Cardiac muscle cell (in vitro differentiated cells and primary cell): ENCODE measurements at regions not wholly inside any gene's neighbourhood (a gene's known extent, or its start where the extent isn't known, plus 50 kb on each side); places are given as distances from the start of the nearest gene placed in this dataset.

Source experiments
- DNase-seq, 2 donors: peaks; one replicate each; pipeline versions ENCODE4 v3.0.0 to v3.0.0-alpha.2; 2010 to 2017; ENCODE audit warnings: low read depth in 1 of 2, low spot score in 1 of 2
- H3K27ac ChIP-seq: fragments of 200-600 bp; sonication (generic); 2 replicates; pipeline ENCODE4 v1.5.1; 2016
- H3K27me3 ChIP-seq: fragments of 200-600 bp; sonication (generic); 2 replicates; pipeline ENCODE4 v1.6.0; 2016; ENCODE audit warnings: control low read depth
- H3K36me3 ChIP-seq: fragments of 200-600 bp; sonication (generic); 2 replicates; pipeline ENCODE4 v1.5.1; 2016; ENCODE audit warnings: control low read depth
- H3K4me1 ChIP-seq: fragments of 200-600 bp; sonication (generic); 2 replicates; pipeline ENCODE4 v1.8.1; 2017; ENCODE audit warnings: low read depth, mild to moderate bottlenecking, mixed run types
- H3K4me3 ChIP-seq: fragments of 200-600 bp; sonication (generic); 2 replicates; pipeline ENCODE4 v1.5.1; 2016; ENCODE audit warnings: mild to moderate bottlenecking
- H3K9me3 ChIP-seq: fragments of 200-600 bp; sonication (generic); 2 replicates; pipeline ENCODE4 v1.5.1; 2017; ENCODE audit warnings: low read depth, mild to moderate bottlenecking, control low read depth
- CTCF ChIP-seq: IDR thresholded peaks from 2 replicates; pipeline ENCODE4 v1.5.1; 2012; ENCODE audit warnings: low read depth, mild to moderate bottlenecking, low read length

DNA sequence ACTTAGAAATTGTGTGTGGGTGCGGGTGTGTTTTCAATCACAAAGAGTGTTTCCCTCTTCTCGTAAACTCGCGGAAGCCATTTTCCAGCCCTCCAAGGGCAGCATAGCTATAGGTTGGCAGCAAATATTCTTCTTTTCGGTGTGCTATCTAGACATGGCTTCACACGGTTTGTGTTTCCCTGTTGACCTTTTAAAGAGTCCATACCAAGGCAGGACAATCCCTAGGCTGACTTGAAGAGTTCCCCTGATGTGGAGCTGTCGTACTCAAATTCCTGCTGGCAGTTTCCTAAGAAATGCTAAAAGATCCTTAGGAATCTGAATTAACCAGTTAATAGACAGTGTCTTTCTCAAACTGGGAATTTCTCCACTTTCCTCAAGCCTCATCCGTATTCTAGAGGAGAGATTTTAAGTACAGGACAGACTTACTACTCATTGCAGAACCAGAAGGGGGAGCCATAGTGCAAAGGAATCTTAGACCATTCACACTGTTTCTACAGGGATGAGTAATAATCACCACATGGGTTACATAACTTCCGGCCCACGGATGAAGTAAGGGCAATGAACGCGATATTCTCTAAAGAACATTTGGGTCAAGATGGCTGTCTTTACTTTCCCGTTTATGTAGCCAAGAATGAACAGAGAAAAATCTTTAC lies 288.6 kb upstream of the ELAC2 start:
- no peaks in the 10 kb centered on the region for H3K9me3 ChIP-seq
- no peaks in the 10 kb centered on the region for H3K36me3 ChIP-seq
- no peaks in the 10 kb centered on the region for H3K4me1 ChIP-seq
- peak; percentile 70 for TF ChIP-seq CTCF
- no peaks in the 10 kb centered on the region for H3K27me3 ChIP-seq
- DNase-seq: peak; percentile 77 to 91
- no peak overlapping the region for H3K27ac ChIP-seq
- no peak overlapping the region for H3K4me3 ChIP-seq

- no peak for TF ChIP-seq CTCF
- no peak for DNase-seq
- Histone ChIP-seq H3K27ac (no peak overlapping the region), H3K9me3 (no peaks in the 10 kb centered on the region), H3K27me3 (no peaks in the 10 kb centered on the region), H3K36me3 (no peaks in the 10 kb centered on the region), H3K4me1 (no peaks in the 10 kb centered on the region), H3K4me3 (no peak overlapping the region)
Measured at GRCh38 chr17:13302983-13303382, 285.2 kb upstream of the ELAC2 start.

DNA sequence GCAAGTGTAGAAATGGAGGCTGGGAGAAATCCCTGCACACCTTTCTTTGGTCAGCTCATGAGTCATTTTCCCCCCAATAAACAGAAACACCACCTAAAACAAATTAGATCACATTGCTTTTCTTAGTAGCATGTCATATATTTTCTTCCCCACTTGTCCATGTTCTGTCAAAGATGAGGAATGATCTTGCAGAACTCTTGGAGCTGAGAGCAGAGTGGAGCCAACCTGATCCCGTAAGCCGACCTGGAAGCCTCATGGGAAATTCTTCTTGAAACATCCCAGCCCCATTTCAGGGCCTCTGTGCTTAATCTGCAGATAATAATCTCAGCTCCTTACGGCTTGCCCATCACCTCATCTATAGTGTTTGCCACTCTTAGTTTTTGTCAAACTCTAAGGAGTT lies 284.6 kb upstream of the ELAC2 start:
- H3K4me1 ChIP-seq: no peaks in the 10 kb centered on the region
- no peaks in the 10 kb centered on the region for H3K27me3 ChIP-seq
- H3K9me3 ChIP-seq: no peaks in the 10 kb centered on the region
- TF ChIP-seq CTCF: no peak
- DNase-seq: no peak
- no peaks in the 10 kb centered on the region for H3K36me3 ChIP-seq
- no peak overlapping the region for H3K4me3 ChIP-seq
- H3K27ac ChIP-seq: no peak overlapping the region

DNA sequence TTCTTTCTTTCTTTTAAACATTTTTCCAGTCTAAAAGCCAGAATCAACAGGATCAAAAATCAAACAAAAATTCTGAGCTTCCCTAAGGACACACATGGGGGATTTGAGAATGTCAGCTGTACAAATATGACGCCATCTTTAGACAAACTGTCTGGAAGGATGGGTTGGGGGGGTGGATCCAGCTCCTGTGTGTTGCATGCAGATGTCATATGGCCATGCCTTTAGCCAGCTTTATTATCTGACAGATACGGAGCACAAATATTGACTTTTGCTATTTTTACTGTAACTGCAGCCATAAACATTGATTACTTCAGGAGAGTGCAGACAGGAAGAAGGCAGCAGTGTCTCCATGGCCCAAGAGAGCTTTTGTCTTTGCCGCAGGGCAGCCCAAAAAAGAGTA lies 279.4 kb upstream of the ELAC2 start:
- no peak for TF ChIP-seq CTCF
- DNase-seq: no peak
- Histone ChIP-seq H3K9me3 (no peaks in the 10 kb centered on the region), H3K4me1 (no peaks in the 10 kb centered on the region), H3K27me3 (no peaks in the 10 kb centered on the region), H3K36me3 (no peaks in the 10 kb centered on the region), H3K4me3 (no peak overlapping the region), H3K27ac (no peak overlapping the region)

DNA sequence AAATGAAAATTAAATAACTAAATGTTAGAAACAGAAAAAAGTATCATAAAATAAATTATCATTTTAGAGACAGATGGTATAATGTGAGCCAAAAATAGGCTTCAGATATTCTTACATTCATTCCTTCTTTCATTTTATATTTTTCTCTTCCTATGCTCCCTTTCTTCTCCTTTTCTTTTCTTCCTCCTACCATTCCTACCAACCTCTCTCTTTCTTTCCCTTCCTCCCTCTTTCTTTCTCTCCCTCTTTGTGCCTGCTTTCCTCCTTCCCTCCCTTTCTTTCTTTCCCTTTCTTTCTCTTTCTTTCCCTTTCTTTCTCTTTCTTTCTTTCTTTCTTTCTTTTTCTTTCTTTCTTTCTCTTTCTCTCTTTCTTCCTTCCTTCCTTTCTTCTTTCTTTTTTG lies 275.6 kb upstream of the ELAC2 start:
- Histone ChIP-seq H3K27ac (no peak overlapping the region), H3K36me3 (no peaks in the 10 kb centered on the region), H3K4me3 (no peak overlapping the region), H3K27me3 (no peaks in the 10 kb centered on the region), H3K9me3 (no peaks in the 10 kb centered on the region), H3K4me1 (no peaks in the 10 kb centered on the region)
- DNase-seq: no peak
- TF ChIP-seq CTCF: no peak
